HCT116 (cell line): ENCODE measurements at regions not wholly inside any gene's neighbourhood (a gene's known extent, or its start where the extent isn't known, plus 50 kb on each side); places are given as distances from the start of the nearest gene placed in this dataset.

Experiments
- ATAC-seq: fragments of 200-7000 bp; cut with Tn5 transposase; 2 replicates; pipeline ENCODE4 v1.9.1; 2020; ENCODE audit warnings: mild to moderate bottlenecking, moderate library complexity
- BruUV-seq: library from RNA; stranded (reverse); fragments of 400-500 nt; replicated peaks from 2 replicates; lab custom pipeline; 2021; lab: Mats Ljungman, UMichigan
- CTCF ChIA-PET: fragments of 300-600 bp; sonication (Branson Sonifier 250); formaldehyde crosslinking; loops from one replicate; lab custom pipeline; 2021; ENCODE audit warnings: antibody characterized with exemption; lab: Charles Lee
- POLR2A ChIA-PET: fragments of 300-600, 350-600 bp; sonication (Branson Sonifier 250); formaldehyde crosslinking; loops from one replicate; lab custom pipeline; 2021; ENCODE audit warnings: antibody characterized with exemption; lab: Charles Lee
- RAD21 ChIA-PET, 2 experiments: fragments of 300-600 bp; sonication (Branson Sonifier 250); formaldehyde crosslinking; loops; one replicate each; lab custom pipeline; 2023; ENCODE audit warnings: low total read pairs in 2 of 2; ENCODE audit not compliant: uncharacterized antibody in 2 of 2, unreplicated experiment in 2 of 2, low non-redundant PET in 1 of 2; lab: Charles Lee
- DNase-seq: peaks from one replicate; pipeline ENCODE4 v3.0.0-alpha.2; 2010; ENCODE audit warnings: low read depth, low spot score
- H2AFZ ChIP-seq: fragments of 200-600 bp; shearing (Covaris generic), sonication (generic); 2 replicates; pipeline ENCODE4 v1.6.1; 2017; ENCODE audit warnings: low read depth, mixed run types, mixed read lengths, antibody characterized with exemption, low read length; ENCODE audit not compliant: poor library complexity, severe bottlenecking
- H3K27ac ChIP-seq: 2 replicates; pipeline ENCODE4 v1.5.1; 2012; ENCODE audit warnings: low read depth, low read length
- H3K27me3 ChIP-seq: fragments of 200-600 bp; sonication (generic); 2 replicates; pipeline ENCODE4 v1.6.1; 2016; ENCODE audit warnings: mixed run types, low read length, mixed read lengths; ENCODE audit not compliant: insufficient read depth
- H3K36me3 ChIP-seq, 2 experiments: fragments of 200-500 bp in 1 of 2; fragments of 200-600 bp in 1 of 2; sonication (Bioruptor generic) in 1 of 2; sonication (generic) in 1 of 2; 2 replicates each; pipeline versions ENCODE4 v1.5.1 to v1.6.1; 2014 to 2016; ENCODE audit warnings: low read length in 2 of 2, inconsistent platforms in 1 of 2, mixed read lengths in 1 of 2, mixed run types in 1 of 2; ENCODE audit not compliant: insufficient read depth in 2 of 2, control insufficient read depth in 1 of 2
- H3K4me1 ChIP-seq, 2 experiments: fragments of 200-600 bp in 1 of 2; sonication (generic) in 1 of 2; 2 replicates each; pipeline versions ENCODE4 v1.5.1 to v1.6.1; 2012 to 2017; ENCODE audit warnings: low read length in 2 of 2, inconsistent platforms in 1 of 2, mild to moderate bottlenecking in 1 of 2, mixed read lengths in 1 of 2, mixed run types in 1 of 2, moderate library complexity in 1 of 2; ENCODE audit not compliant: insufficient read depth in 2 of 2, control insufficient read depth in 1 of 2
- H3K4me2 ChIP-seq: fragments of 200-600 bp; sonication (generic); 2 replicates; pipeline ENCODE4 v1.6.1; 2017; ENCODE audit warnings: mixed run types, low read length, mixed read lengths
- H3K4me3 ChIP-seq, 2 experiments: fragments of 200-600 bp in 1 of 2; sonication (generic) in 1 of 2; replicated peaks in 1 of 2; 2 replicates each; pipeline ENCODE4 v1.5.1; 2011 to 2016; ENCODE audit warnings: low read length in 2 of 2, control low read depth in 1 of 2, low read depth in 1 of 2, mild to moderate bottlenecking in 1 of 2, mixed read lengths in 1 of 2, mixed run types in 1 of 2
- H3K79me2 ChIP-seq: fragments of 200-600 bp; sonication (generic); 2 replicates; pipeline ENCODE4 v1.6.1; 2017; ENCODE audit warnings: mild to moderate bottlenecking, mixed run types, low read length, moderate library complexity, mixed read lengths; ENCODE audit not compliant: insufficient read depth
- H3K9ac ChIP-seq: fragments of 200-600 bp; sonication (generic); 2 replicates; pipeline ENCODE4 v1.6.1; 2016; ENCODE audit warnings: low read length, mixed read lengths
- H3K9me2 ChIP-seq: fragments of 200-600 bp; sonication (generic), shearing (Covaris generic); 2 replicates; pipeline ENCODE4 v1.6.1; 2017; ENCODE audit warnings: mixed run types, mild to moderate bottlenecking, moderate library complexity; ENCODE audit not compliant: insufficient read depth
- H3K9me3 ChIP-seq, 2 experiments: fragments of 200-500 bp in 1 of 2; fragments of 200-600 bp in 1 of 2; sonication (Bioruptor generic) in 1 of 2; sonication (generic) in 1 of 2; 2 replicates each; pipeline ENCODE4 v1.6.1; 2014 to 2017; ENCODE audit warnings: low read length in 2 of 2, mixed read lengths in 2 of 2, inconsistent platforms in 1 of 2, low read depth in 1 of 2, mild to moderate bottlenecking in 1 of 2, mixed run types in 1 of 2, moderate library complexity in 1 of 2; ENCODE audit not compliant: control insufficient read depth in 1 of 2, insufficient read depth in 1 of 2
- H4K20me1 ChIP-seq: fragments of 200-600 bp; sonication (generic), shearing (Covaris generic); 2 replicates; pipeline ENCODE4 v1.6.1; 2017; ENCODE audit warnings: mixed run types, mild to moderate bottlenecking, moderate library complexity; ENCODE audit not compliant: insufficient read depth
- CBX3 ChIP-seq: IDR thresholded peaks from 2 replicates; pipeline ENCODE4 v1.6.1; 2012; ENCODE audit warnings: low read depth
- CEBPB ChIP-seq: IDR thresholded peaks from 2 replicates; pipeline ENCODE4 v1.6.1; 2012; ENCODE audit warnings: low read depth
- EGR1 ChIP-seq: IDR thresholded peaks from 2 replicates; pipeline ENCODE4 v1.6.1; 2012; ENCODE audit warnings: low read depth
- ELF1 ChIP-seq: IDR thresholded peaks from 2 replicates; pipeline ENCODE4 v1.6.1; 2012; ENCODE audit warnings: low read depth, borderline replicate concordance
- EZH2 ChIP-seq: fragments of 200-600 bp; sonication (generic); IDR thresholded peaks from 2 replicates; pipeline ENCODE4 v1.6.1; 2017; ENCODE audit warnings: antibody characterized with exemption, mixed run types
- EZH2phosphoT487 ChIP-seq: fragments of 200-600 bp; IDR thresholded peaks from 2 replicates; pipeline ENCODE4 v1.6.1; 2018; ENCODE audit warnings: antibody characterized with exemption, borderline replicate concordance
- POLR2A ChIP-seq: IDR thresholded peaks from 2 replicates; pipeline ENCODE4 v1.7.0; 2011; ENCODE audit warnings: borderline replicate concordance; ENCODE audit not compliant: insufficient read depth, insufficient read length; ENCODE audit errors: extremely low read depth
- POLR2AphosphoS5 ChIP-seq: IDR thresholded peaks from 2 replicates; pipeline ENCODE4 v1.6.1; 2011; ENCODE audit warnings: mild to moderate bottlenecking, low read depth, low read length, moderate library complexity
- SIN3A ChIP-seq: IDR thresholded peaks from 2 replicates; pipeline ENCODE4 v1.6.1; 2012; ENCODE audit warnings: low read depth
- SP1 ChIP-seq: IDR thresholded peaks from 2 replicates; pipeline ENCODE4 v1.6.1; 2012; ENCODE audit warnings: low read depth
- SRF ChIP-seq: IDR thresholded peaks from 2 replicates; pipeline ENCODE4 v1.6.1; 2012; ENCODE audit warnings: low read depth
- TCF7L2 ChIP-seq: IDR thresholded peaks from 2 replicates; pipeline ENCODE4 v1.7.0; 2011; ENCODE audit warnings: borderline replicate concordance, inconsistent platforms; ENCODE audit not compliant: insufficient read depth, insufficient read length; ENCODE audit errors: extremely low read depth
- YY1 ChIP-seq: IDR thresholded peaks from 2 replicates; pipeline ENCODE4 v1.6.1; 2011; ENCODE audit warnings: low read length, low read depth, moderate library complexity, mild to moderate bottlenecking; ENCODE audit not compliant: insufficient replicate concordance; ENCODE audit errors: extremely low read depth
- ZFX ChIP-seq: fragments of 450-650 bp; IDR thresholded peaks from 2 replicates; pipeline ENCODE4 v1.6.1; 2017
- ZNF274 ChIP-seq: fragments of 200-500 bp; sonication (Bioruptor generic); IDR thresholded peaks from 2 replicates; pipeline ENCODE4 v1.6.1; 2014; ENCODE audit warnings: mild to moderate bottlenecking, low read depth, low read length, inconsistent platforms
- intact Hi-C: fragments of 100-400 bp; cut with micrococcal nuclease; formaldehyde crosslinking; loops from 2 replicates; pipeline ENCODE4 v1.10.0; 2022
- TF ChIP-seq, protein P1 (sequence below): IDR thresholded peaks from 2 replicates; pipeline ENCODE4 v1.6.1; 2011; ENCODE audit warnings: mild to moderate bottlenecking, low read length, moderate library complexity; ENCODE audit not compliant: insufficient replicate concordance; ENCODE audit errors: extremely low read depth
- TF ChIP-seq, protein P2 (sequence below): IDR thresholded peaks from 2 replicates; pipeline ENCODE4 v1.6.1; 2012
- TF ChIP-seq, protein P3 (sequence below), 3 experiments: fragments of 200-600 bp in 1 of 3; sonication (generic) in 1 of 3; IDR thresholded peaks in 2 of 3; conservative IDR thresholded peaks in 1 of 3; 2 replicates each; pipeline ENCODE4 v1.5.1; 2012 to 2017; ENCODE audit warnings: low read depth in 2 of 3, low read length in 2 of 3, antibody characterized with exemption in 1 of 3, borderline replicate concordance in 1 of 3, control low read depth in 1 of 3, mild to moderate bottlenecking in 1 of 3, mixed read lengths in 1 of 3, mixed run types in 1 of 3, moderate library complexity in 1 of 3; ENCODE audit not compliant: insufficient read depth in 1 of 3

DNA sequence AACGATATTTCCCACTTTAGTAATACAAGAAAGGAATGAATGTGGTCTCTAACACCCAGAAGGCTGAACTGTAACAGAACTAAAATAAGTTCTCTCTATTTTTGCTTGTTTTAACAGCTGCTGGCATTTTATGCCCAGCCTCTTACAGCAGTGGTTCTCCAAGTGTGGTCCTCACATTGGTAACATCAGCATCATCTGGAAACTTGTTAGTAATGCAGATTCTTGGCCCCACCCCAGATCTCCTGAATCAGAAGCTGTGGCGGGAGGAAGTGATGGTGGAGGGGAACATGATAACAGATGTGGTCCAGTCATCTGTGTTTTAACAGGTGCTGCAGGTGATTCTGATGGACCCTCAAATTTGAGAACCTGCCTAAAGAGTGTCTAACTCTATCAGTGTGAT lies 170.1 kb downstream of the TMEM26 start:
- H3K79me2 ChIP-seq, result no peaks in the 10 kb centered on the region
- no peak overlapping the region for H3K9ac ChIP-seq
- no peaks in the 10 kb centered on the region for H3K36me3 ChIP-seq
- intact Hi-C loops, result loop anchor here (5.0 to 10.0 kb wide), 3 partner anchors 141 to 838 kb away; no protein-coding TSS in a partner anchor
- no peak overlapping the region for H3K4me2 ChIP-seq
- H4K20me1 ChIP-seq, result no peaks in the 10 kb centered on the region
- TF ChIP-seq SRF, result no peak
- no peak for TF ChIP-seq TCF7L2
- no peak for TF ChIP-seq EGR1
- no peak for TF ChIP-seq POLR2A
- no peak for TF ChIP-seq POLR2AphosphoS5
- TF ChIP-seq, protein P1, sequence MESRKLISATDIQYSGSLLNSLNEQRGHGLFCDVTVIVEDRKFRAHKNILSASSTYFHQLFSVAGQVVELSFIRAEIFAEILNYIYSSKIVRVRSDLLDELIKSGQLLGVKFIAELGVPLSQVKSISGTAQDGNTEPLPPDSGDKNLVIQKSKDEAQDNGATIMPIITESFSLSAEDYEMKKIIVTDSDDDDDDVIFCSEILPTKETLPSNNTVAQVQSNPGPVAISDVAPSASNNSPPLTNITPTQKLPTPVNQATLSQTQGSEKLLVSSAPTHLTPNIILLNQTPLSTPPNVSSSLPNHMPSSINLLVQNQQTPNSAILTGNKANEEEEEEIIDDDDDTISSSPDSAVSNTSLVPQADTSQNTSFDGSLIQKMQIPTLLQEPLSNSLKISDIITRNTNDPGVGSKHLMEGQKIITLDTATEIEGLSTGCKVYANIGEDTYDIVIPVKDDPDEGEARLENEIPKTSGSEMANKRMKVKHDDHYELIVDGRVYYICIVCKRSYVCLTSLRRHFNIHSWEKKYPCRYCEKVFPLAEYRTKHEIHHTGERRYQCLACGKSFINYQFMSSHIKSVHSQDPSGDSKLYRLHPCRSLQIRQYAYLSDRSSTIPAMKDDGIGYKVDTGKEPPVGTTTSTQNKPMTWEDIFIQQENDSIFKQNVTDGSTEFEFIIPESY, result no peak
- TF ChIP-seq, protein P2, sequence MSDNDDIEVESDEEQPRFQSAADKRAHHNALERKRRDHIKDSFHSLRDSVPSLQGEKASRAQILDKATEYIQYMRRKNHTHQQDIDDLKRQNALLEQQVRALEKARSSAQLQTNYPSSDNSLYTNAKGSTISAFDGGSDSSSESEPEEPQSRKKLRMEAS, result no peak
- TF ChIP-seq ZNF274, result no peak
- TF ChIP-seq CBX3, result no peak
- no peak for TF ChIP-seq CEBPB
- no peak for TF ChIP-seq SIN3A
- no peak for TF ChIP-seq SP1
- no peak for TF ChIP-seq YY1
- no peak for TF ChIP-seq EZH2
- TF ChIP-seq ZFX, result no peak
- TF ChIP-seq, protein P3, sequence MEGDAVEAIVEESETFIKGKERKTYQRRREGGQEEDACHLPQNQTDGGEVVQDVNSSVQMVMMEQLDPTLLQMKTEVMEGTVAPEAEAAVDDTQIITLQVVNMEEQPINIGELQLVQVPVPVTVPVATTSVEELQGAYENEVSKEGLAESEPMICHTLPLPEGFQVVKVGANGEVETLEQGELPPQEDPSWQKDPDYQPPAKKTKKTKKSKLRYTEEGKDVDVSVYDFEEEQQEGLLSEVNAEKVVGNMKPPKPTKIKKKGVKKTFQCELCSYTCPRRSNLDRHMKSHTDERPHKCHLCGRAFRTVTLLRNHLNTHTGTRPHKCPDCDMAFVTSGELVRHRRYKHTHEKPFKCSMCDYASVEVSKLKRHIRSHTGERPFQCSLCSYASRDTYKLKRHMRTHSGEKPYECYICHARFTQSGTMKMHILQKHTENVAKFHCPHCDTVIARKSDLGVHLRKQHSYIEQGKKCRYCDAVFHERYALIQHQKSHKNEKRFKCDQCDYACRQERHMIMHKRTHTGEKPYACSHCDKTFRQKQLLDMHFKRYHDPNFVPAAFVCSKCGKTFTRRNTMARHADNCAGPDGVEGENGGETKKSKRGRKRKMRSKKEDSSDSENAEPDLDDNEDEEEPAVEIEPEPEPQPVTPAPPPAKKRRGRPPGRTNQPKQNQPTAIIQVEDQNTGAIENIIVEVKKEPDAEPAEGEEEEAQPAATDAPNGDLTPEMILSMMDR (IDR thresholded peaks at IDR 0.05 in 2 of 3, conservative IDR thresholded peaks at IDR 0.05 in 1 of 3; ENCODE audit: borderline replicate concordance in 1 of 3, insufficient read depth in 1 of 3, low read depth in 2 of 3, low read length in 2 of 3), result no peak
- TF ChIP-seq ELF1, result no peak
- TF ChIP-seq EZH2phosphoT487, result no peak
- no peaks in the 10 kb centered on the region for H3K27me3 ChIP-seq
- H3K9me2 ChIP-seq, result no peaks in the 10 kb centered on the region
- BruUV-seq, result no TSS peak
- DNase-seq, result no peak
- no peak overlapping the region for H3K27ac ChIP-seq
- ChIA-PET CTCF (interaction anchor here (1.1 to 1.4 kb wide), 4 partner anchors 8 to 140 kb away, joined by 3 to 4 read pairs (median 3); no protein-coding TSS in a partner anchor), POLR2A (no interaction called here), RAD21 (no interaction called here)
- no peak overlapping the region for H3K4me3 ChIP-seq
- H3K4me1 ChIP-seq, result peaks cover 0 to 7% of the 10 kb centered on the region in 2 experiments; a peak in 2 of 4 replicates
- no peak overlapping the region for H2AFZ ChIP-seq
- ATAC-seq, result no peak
- no peaks in the 10 kb centered on the region for H3K9me3 ChIP-seq
